Activated T-cell treated with anti-CD3 and anti-CD28 coated beads for 1 hour (primary cell): ENCODE measurements at regions not wholly inside any gene's neighbourhood (a gene's known extent, or its start where the extent isn't known, plus 50 kb on each side); places are given as distances from the start of the nearest gene placed in this dataset.
"Not testable (repeated sequence)": the region's sequence is repeated elsewhere in the genome, so short reads cannot be mapped to it uniquely, and the experiment has no call there.

ENCODE experiments used
- DNase-seq: peaks from one replicate; pipeline ENCODE4 v3.0.0-alpha.2; 2020; ENCODE audit warnings: low read depth

DNA sequence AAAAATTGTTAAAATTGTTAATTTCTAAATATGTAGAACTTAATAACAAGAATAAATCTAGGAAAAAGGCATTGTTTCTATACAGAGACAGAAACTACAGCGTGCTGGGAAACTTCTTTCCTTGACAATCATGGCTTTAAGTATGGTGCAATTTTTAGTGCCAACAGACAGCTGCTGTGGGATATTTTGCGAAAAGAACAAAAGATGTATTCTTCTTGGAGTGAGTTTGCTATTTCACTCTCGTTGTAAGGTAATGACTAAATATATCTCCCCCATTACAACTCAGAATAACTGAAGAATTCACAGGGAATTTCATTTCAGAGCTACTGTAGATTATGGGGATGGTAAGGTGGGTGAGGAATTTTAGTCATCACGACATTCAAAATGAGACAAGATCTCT lies 2055.0 kb upstream of the ACO1 start:
- no peak for DNase-seq

DNA sequence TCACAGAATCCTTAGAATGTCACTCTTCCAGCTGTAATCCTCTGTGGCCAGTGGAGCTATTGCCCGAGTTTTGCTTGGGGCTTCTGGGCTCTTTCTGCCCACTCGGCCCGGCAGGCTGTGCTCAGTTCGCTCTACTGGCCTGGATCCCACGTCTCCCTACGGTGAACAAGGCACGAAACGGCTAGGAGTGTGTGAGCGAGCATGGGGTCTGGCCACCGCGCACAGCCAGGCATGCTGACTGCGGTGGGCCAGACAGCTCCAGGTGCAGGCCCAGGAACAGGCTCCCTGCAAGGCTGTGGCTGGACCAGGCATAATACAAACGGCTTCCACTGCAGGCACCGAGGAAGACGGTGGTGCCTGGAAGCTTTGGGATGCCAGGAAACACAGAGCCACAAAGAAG lies 2035.5 kb upstream of the ACO1 start:
- DNase-seq = no peak

DNA sequence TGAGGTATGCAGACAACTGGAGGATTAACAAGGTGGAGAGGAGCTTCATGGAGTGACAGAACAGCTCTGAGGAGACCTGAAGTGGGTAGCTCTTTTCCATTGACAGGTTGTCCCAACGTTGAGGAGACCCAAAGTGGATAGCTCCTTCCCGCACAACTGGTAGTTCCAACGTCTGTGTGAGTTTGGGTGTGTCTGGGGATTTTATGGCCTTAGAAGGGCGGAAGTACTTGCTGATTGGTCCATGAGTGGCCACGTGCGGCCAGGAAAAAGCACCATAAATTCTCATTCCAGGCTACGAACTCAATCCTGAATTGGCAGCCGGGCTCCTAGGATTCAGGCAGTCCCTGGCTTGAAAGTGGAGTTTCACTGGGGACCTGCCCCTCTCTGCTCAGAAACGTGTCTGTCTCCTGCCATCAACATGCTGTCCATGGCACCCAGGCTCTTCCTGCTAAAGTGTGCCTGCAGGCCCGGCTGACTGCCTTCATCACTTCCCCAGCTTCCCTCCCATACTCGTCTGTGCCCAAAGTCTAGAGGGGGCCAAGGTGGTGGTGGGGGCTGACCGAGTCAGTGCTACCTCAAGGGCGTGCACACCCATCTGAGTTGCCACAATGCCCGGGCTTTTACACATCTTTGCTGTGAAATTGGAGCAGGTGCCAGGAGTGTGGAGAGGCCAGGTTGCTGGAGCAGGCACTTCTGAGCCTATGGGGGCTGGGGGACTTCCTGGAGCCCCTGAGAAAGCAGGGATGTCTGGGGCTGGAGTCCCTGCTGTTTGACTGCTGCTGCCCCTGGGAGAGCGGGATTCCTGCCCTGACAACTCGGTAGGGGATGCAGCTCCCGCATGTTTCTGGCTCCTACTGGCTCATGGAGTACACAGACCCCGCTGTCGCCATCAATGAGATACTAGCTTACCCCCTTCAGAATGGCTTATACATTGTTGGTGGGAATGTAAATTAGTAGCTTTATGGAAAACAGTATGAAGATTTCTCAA lies 2034.6 kb upstream of the ACO1 start:
- DNase-seq = no peak

DNA sequence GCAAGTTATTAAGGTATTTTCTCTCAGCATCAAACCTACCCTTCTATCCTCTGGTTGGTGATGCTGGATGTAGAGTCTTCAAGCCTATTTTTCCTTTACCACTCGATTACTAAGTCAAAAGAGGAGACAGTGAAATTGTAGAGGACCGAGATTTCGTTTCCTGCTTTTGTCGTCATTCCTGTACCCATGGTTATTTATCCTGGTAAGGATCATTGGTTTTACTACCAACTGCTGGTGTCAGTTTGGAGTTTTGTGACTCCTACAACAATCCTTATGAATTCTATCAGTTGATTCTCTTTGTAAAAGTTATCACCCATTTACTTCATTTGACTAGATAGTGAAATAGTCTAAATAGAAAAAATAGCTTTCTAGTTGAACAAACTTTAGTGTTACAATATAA lies 2028.2 kb upstream of the ACO1 start:
- no peak for DNase-seq

DNA sequence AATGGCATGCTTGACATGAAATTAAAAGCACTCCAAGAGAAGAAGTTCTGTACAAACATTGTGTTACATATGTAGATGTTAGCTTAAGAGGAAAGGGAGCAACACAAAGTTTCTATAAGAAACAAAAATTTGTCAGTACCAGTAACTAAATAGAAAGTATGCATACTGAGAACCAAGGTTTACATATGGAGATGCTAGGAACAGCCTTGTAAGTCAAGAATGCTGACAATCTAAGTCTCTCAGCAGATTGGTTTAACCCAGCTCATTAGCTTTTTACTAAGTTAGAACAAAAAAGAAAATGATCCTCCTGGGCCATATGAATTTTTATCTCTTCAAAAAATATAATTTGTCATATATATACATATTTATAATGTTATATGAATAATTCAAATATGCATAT lies 2022.1 kb upstream of the ACO1 start:
- DNase-seq = no peak

DNA sequence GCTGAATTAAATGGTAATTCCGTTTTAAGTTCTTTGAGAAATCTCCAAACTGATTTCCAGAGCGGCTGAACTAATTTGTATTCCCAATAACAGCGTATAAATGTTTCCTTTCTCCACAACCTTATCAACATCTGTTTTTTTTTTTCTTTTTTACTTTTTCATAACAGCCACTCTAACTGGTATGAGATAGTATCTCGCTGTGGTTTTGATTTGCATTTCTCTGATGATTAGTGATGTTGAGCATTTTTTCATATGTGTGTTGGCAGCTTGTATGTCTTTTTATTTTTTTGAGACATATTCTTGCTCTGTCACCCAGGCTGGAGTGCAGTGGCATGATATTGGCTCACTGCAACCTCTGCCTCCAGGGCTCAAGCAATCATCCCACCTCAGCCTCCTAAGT lies 2018.3 kb upstream of the ACO1 start:
- DNase-seq = not testable (repeated sequence)

DNA sequence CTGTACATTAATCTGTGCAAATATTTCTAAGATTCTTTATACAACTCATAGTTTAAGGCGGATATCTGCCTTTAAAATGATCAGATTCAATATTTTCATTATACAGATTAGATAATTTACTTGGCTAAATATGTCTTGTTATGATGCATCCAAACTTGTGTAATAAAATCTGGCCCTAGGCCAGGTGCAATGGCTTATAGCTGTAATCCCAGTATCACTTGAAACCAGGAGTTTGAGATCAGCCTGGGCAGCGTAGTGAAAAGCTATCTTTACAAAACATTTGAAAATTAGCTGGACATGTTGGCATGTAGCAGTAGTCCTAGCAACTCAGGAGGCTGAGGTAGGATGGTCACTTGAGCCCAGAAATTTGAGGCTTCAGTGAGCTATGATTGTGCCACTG lies 2002.2 kb upstream of the ACO1 start:
- DNase-seq = no peak

DNA sequence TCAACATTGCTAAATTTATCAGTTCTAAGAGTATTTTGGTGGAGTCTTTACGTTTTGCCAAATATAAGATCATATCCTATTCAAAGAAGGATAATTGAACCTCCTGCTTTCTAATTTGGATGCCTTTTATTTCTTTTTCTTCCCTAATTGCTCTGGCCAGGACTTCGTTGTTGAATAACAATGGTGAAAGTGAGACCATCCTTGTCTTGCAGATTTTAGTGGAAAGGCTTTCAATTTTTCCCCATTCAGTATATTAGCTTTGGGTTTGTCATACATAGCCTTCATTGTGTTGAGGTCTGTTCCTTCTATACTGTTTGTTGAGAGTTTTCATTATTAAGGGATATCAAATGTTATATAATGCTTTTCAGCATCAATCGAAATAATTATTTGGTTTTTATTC lies 1974.2 kb upstream of the ACO1 start:
- DNase-seq = no peak

DNA sequence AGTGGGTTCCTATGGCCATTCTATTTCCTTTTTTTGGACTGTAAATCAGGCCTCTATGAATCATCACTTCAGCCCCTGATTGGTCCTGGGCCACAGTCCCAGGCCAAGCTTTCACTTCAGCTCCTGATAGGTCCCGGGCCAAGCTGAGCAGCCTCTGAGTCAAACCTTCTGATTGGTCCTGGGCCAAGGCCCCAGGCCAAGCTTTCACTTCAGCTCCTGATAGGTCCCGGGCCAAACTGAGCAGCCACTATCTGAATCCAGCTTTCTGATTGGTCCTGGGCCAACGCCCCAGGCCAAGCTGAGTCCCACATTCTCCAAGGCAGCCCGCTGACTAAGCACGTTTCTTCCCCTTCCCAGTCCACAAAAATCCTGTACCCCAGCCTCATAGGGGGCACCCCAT lies 1972.9 kb upstream of the ACO1 start:
- DNase-seq = no peak

DNA sequence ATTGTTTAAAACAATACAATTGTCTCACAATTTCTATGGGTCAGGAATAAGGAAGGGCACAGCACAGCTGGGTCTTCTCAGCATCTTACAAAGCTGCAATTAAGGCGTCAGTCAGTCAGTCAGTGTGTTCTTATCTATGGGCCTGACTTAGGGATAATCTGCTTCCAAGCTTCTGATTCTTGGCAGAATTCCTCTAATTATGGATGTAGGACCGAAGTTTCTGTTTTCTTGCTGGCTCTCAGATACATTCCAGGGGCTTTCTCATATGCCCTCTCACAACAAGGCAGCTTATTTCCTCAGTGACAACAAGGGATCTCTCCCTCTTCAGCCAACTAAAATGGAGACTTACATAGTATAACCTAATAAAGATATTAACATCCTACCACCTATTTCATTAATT lies 1925.3 kb upstream of the ACO1 start:
- no peak for DNase-seq

DNA sequence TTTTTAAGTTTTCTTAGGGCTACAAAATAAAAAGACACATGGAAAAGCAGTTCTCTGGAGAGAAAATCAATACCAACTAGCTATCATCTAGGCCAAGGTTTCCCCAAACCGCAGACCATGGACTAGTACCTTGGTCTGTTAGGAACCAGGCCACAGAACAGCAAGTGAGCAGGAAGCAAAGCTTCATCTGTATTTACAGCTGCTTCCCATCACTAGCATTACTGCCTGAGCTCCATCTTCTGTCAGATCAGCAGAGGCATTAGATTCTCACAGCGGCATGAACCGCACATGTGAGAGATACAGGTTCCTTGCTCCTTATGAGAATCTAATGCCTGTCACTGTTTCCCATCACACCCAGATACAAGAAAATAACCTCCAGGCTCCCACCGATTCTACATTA lies 1907.6 kb upstream of the ACO1 start:
- no peak for DNase-seq

DNA sequence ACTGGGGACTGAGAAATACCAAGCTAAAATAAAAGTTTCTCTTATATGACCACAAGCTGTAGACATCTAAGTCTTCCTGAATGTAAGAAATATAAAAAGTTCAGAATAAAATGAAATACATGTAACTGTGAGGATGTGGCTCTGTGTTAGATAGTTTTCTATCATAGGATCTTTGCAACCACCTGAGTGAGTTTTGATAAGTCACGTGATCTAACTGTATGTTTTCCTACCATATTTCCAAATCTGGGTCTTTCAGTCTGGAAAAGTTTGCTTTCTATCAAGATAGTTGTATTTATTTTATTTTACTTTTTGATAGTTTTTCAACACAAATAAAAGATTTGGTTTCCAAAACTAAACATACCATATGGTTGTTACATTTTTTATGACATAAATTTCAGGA lies 1905.8 kb upstream of the ACO1 start:
- no peak for DNase-seq

DNA sequence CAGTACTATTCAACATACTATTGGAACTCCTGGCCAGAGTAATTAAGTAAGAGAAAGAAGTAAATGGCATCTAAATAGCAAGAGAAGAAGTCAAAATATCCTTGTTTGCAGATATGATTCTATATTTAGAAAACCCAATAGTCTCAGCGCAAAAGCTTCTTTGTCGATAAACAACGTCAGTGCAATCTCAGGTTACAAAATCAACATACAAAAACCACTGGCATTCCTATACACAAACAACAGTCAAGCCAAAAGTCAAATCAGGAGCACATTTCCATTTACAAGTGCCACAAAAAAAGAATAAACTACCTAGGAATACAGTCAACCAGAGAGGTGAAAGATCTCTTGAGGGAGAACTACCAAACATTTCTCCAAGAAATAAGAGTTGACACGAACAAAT lies 1901.9 kb upstream of the ACO1 start:
- DNase-seq = no peak

DNA sequence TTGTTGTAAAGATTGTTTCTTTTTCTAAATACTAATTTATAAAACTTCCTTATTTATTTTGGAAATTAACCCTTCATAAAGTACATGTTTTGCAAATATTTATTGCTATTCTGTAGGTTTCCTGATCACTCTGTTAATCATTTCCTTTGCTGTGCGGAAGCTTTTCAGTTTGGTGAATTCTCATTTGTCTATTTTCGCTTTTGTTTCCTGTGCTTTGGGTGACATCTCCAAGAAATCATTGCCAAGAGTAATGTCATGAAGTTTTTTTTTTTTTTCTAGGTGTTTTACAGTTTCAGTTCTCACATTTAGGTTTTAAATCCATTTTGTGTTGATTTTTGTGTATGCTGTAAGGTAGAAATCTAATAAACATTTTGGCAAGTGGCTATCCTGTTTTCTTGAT lies 1899.8 kb upstream of the ACO1 start:
- DNase-seq = no peak

DNA sequence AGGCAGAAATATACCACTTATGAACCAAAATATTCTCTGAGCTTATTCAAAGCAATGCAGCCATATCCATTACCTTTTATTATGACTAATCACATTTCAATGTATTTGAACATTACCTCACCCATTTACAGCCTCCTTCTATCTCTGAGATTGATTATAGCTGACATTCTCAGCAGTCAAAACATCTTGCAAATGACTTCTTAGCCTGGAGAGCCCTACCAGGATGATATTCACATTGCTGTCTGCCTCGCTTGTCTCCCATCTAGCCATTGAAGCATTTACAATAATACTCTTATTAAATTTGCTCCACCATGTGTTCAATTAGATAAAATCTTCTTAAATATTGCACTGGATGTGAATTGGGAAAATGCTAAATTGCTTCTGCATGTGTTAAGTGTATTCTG lies 1879.9 kb upstream of the ACO1 start:
- DNase-seq = no peak

DNA sequence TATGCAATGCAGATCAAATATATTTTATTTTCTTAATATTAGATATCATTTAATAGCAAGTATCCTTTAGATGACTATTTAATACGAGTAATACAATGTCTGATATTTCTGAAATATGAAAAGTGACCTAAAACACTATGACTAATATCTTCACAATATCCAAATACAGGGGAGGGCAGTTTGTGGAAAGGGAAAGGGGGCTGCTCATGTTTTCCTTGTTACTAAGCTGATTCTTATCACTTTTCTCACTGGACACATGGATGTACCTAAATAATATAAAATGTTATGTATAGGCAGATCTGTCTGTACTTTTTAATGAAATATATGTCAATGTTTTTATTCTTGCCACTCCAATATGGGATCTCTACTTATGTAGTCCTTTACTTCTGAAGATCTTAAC lies 1879.1 kb upstream of the ACO1 start:
- DNase-seq = no peak

DNA sequence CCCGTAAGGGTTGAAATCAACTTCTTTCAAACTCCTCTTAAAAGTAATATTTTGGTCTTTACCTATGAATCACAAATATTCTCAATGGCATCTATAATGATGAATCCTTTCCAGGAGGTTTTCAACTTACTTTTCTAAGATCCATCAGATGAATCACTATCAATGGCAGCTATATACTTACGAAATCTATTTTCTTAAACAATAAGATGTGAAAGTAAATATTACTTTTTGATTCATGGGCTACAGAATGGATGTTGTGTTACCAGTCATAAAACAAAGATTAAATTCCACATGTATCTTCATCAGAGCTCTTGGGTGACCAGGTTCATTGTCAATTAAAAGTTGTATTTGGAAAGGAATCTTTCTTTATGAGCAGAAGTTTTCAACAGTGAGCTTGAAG lies 1877.7 kb upstream of the ACO1 start:
- DNase-seq = no peak

DNA sequence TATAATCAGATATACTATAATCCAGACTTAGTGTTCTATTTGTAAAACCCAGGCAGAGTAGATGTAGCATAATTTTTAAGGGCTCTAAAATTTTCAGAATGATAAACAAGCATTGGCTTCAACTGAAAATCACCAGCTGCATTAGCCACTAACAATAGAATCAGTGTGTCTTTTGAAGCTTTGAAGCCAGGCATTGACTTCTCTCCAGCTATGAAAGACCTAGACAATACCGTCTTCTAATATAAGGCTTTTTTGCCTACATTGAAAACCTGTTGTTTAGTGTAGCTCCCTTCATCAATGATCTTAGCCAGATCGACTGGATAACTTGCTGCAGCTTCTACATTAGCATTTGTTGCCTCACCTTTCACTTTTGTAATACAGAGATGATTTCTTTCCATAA lies 1877.3 kb upstream of the ACO1 start:
- no peak for DNase-seq

DNA sequence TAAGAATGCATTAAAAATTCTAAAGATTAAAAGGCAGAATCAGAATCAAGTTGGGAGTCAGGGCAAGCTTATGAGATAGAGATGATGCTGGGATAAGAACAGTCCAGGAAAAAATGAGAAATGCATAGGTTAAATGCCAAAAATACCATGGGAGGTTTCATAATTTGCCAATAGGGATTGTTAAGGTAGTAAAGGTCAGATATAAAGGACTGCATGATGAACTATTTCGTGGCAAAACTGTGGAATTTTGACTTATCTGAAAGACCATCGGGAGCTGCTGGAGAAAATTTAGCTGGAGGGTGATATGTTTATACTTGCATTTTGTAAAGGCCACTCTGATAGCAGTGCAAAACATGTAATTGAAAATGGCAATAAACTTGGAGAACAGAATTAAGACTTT lies 1872.8 kb upstream of the ACO1 start:
- DNase-seq = no peak

DNA sequence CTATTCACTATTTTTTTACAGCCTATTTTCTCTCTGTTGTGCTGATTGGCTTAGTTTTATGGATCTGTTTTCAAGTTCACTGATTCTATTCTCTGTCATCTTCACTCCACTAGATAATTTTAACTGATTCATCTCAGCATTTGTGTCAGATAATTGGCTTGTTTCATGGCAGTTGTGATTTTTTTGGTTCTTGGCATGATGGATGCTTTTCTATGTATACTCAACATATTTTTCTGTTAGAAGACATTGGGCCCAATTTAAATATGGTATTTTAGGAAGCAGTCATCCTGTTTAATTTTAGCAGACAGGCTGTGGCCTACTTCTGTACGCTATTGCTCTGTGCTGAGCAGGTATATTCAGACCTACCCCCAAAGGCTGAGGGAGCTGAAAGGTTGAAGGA lies 1865.3 kb upstream of the ACO1 start:
- no peak for DNase-seq

DNA sequence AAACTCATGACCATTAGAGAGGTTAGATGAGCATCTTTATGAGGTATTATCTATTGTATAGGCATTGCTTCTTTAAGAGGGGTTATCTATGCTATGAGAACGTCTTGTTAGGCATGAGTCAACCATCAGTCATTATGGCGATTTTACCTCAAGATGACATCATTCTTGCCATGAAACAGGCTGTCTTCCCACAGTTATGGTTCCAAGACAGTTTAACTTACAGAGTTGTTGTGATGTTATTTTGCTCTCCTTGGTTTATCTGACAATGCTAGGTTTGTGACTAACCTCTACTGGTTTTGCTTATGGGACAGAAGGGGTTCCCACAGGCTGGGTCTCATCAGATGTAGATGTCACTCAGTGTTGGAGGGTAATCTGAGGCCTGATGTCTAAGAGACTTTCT lies 1864.7 kb upstream of the ACO1 start:
- no peak for DNase-seq

DNA sequence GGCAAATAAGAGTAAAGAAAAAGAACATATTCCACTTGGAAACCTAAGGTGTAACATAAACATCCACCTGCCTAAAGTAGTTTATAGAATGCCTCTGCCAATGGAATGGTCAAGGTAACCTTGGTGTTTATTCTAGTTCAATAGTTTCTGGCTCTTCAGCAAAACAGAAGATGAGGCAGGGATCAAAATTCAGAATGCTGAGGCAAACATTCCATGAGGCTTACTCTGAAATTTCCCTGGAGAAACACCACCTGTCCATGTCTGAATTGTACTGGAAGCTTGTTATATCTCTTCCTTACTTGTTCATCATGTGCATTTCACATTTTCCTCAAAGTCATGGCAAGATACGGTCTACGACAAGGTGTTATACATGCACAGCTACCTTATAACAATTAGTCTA lies 1862.4 kb upstream of the ACO1 start:
- DNase-seq = no peak

DNA sequence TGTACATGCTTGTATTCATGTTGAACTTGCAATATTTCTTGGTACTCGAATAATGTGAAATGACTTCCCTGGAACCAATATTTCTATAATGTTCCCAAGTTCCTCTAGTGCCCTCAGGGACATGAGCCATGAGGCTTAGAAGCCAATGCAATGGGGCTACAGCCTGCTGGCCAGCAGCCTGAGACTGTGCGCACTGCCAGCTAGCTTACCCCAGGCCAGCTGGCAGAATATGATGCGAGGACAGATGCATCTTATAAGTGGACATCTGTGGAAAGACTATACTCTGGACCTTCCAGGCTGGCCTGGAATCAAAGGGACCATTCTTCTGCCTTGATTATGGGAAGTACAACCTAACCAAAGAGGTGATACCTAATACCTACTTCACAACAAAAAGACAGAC lies 1862.0 kb upstream of the ACO1 start:
- DNase-seq = no peak

DNA sequence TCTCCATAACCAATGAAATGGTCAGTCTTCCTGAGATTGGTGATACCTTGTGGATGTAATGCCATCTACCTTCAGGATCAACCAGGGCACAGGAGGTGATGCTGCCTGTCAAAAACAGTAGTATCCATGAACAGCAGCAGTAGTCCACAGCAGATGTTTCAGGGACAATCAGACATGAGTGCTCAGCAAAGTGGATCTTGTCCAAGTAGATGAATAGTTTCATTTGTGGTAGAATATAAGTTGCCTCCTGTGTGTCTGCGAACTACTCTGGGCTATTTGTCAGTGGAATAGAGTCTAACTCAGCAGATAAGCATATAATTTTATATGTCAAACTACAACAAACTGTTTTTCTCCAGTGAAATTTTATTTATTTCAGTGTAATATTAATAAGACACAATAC lies 1860.1 kb upstream of the ACO1 start:
- DNase-seq = no peak
